CD4-positive, alpha-beta T cell (primary cell): ENCODE measurements at regions not wholly inside any gene's neighbourhood (a gene's known extent, or its start where the extent isn't known, plus 50 kb on each side); places are given as distances from the start of the nearest gene placed in this dataset.

ENCODE experiments used
- ATAC-seq: fragments of 200-7000 bp; cut with Tn5 transposase; one replicate; pipeline ENCODE4 v1.10.0; 2022; ENCODE audit warnings: mild to moderate bottlenecking; ENCODE audit not compliant: poor library complexity
- CTCF ChIA-PET: fragments of 350-600 bp; sonication (Branson Sonifier 250); formaldehyde crosslinking; loops from one replicate; lab custom pipeline; 2021; ENCODE audit warnings: antibody characterized with exemption, inconsistent platforms; lab: Charles Lee
- POLR2A ChIA-PET: fragments of 350-600 bp; sonication (Branson Sonifier 250); formaldehyde crosslinking; loops from one replicate; lab custom pipeline; 2021; ENCODE audit warnings: antibody characterized with exemption, inconsistent platforms; lab: Charles Lee
- DNase-seq, 14 experiments: peaks; one replicate each; pipeline ENCODE4 v3.0.0-alpha.2; 2013 to 2020; ENCODE audit warnings: mixed read lengths in 2 of 14
- H3K27ac ChIP-seq, 2 donors: one replicate each; pipeline versions ENCODE4 v1.5.1 to v1.7.0; 2013; ENCODE audit warnings: low read length in 2 of 2, low read depth in 1 of 2, mild to moderate bottlenecking in 1 of 2
- H3K27me3 ChIP-seq, 2 experiments: 1 replicate in 1 of 2; 2 replicates in 1 of 2; pipeline versions ENCODE4 v1.6.1 to v1.7.0; 2013; ENCODE audit warnings: low read length in 2 of 2, control low read depth in 1 of 2, mild to moderate bottlenecking in 1 of 2, moderate library complexity in 1 of 2; ENCODE audit not compliant: insufficient read depth in 2 of 2, control insufficient read depth in 1 of 2
- H3K36me3 ChIP-seq: one replicate; pipeline ENCODE4 v1.6.1; 2013; ENCODE audit warnings: low read length, control low read depth; ENCODE audit not compliant: insufficient read depth
- H3K4me1 ChIP-seq: one replicate; pipeline ENCODE4 v1.6.1; 2013; ENCODE audit warnings: low read length, control low read depth; ENCODE audit not compliant: insufficient read depth
- H3K4me3 ChIP-seq: one replicate; pipeline ENCODE4 v1.5.1; 2013; ENCODE audit warnings: mild to moderate bottlenecking, low read length, moderate library complexity
- H3K9me3 ChIP-seq, 2 experiments: 1 replicate in 1 of 2; 2 replicates in 1 of 2; pipeline versions ENCODE4 v1.6.1 to v1.7.0; 2013; ENCODE audit warnings: low read length in 2 of 2, mild to moderate bottlenecking in 2 of 2, control low read depth in 1 of 2, moderate library complexity in 1 of 2; ENCODE audit not compliant: control insufficient read depth in 1 of 2, insufficient read depth in 1 of 2
- H3K27ac Mint-ChIP-seq: one replicate; pipeline ENCODE4 v1.8.0; 2020; ENCODE audit warnings: mixed read lengths
- H3K27me3 Mint-ChIP-seq: one replicate; pipeline ENCODE4 v1.8.0; 2021; ENCODE audit warnings: mixed read lengths
- H3K36me3 Mint-ChIP-seq: one replicate; pipeline ENCODE4 v1.8.0; 2021; ENCODE audit warnings: low read depth, mixed read lengths
- H3K4me1 Mint-ChIP-seq: one replicate; pipeline ENCODE4 v1.8.0; 2021; ENCODE audit warnings: low read depth, mixed read lengths
- H3K4me3 Mint-ChIP-seq: one replicate; pipeline ENCODE4 v1.8.0; 2020; ENCODE audit warnings: mild to moderate bottlenecking, mixed read lengths
- H3K9me3 Mint-ChIP-seq: one replicate; pipeline ENCODE4 v1.8.0; 2020; ENCODE audit warnings: mixed read lengths
- intact Hi-C, 2 experiments: fragments of 100-400 bp; cut with DNase I in 1 of 2; cut with micrococcal nuclease in 1 of 2; formaldehyde crosslinking; loops; one replicate each; pipeline versions ENCODE4 v1.15.1 to v1.9.0; 2023 to 2025; cut with DNase I, micrococcal nuclease
- TF ChIP-seq, protein P1 (sequence below): fragments of 200-600 bp; IDR thresholded peaks from one replicate; pipeline ENCODE4 v1.8.0; 2022; ENCODE audit warnings: antibody characterized with exemption, mild to moderate bottlenecking

DNA sequence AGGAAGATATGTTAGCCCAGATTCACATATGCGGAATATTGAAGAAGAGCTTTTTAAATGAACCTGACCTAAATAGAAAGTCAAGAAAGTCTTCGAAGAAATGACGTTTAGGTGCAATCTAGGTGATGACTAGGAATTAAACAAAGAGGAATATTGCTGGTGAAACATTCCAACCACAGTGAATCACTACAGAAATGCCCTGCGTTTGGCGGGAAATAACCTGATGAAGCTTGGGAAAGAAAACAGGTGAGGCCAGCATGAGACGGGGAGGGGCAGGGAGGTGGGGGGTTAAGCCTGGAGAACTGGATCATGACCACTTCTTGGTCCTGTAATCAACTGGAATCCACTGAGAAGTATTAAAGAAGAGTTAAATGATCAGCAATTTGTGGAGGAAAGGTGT, 299.4 kb upstream of the VSTM2A start:
- no peak overlapping the region for H3K27ac Mint-ChIP-seq
- peaks cover 23% of the 10 kb centered on the region for H3K9me3 Mint-ChIP-seq
- intact Hi-C loops, result loop anchor here (10.0 kb wide), 2 partner anchors 82 to 92 kb away; no protein-coding TSS in a partner anchor
- Histone ChIP-seq H3K4me3 (no peak overlapping the region), H3K36me3 (no peaks in the 10 kb centered on the region), H3K27ac (no peak overlapping the region), H3K4me1 (no peaks in the 10 kb centered on the region), H3K27me3 (no peaks in the 10 kb centered on the region), H3K9me3 (peaks cover 5% of the 10 kb centered on the region in 2 experiments)
- no peak overlapping the region for H3K4me3 Mint-ChIP-seq
- no peaks in the 10 kb centered on the region for H3K36me3 Mint-ChIP-seq
- POLR2A ChIA-PET, result no interaction called here
- no peaks in the 10 kb centered on the region for H3K4me1 Mint-ChIP-seq
- no peaks in the 10 kb centered on the region for H3K27me3 Mint-ChIP-seq
- CTCF ChIA-PET, result no interaction called here
- no peak for ATAC-seq
- TF ChIP-seq, protein P1, sequence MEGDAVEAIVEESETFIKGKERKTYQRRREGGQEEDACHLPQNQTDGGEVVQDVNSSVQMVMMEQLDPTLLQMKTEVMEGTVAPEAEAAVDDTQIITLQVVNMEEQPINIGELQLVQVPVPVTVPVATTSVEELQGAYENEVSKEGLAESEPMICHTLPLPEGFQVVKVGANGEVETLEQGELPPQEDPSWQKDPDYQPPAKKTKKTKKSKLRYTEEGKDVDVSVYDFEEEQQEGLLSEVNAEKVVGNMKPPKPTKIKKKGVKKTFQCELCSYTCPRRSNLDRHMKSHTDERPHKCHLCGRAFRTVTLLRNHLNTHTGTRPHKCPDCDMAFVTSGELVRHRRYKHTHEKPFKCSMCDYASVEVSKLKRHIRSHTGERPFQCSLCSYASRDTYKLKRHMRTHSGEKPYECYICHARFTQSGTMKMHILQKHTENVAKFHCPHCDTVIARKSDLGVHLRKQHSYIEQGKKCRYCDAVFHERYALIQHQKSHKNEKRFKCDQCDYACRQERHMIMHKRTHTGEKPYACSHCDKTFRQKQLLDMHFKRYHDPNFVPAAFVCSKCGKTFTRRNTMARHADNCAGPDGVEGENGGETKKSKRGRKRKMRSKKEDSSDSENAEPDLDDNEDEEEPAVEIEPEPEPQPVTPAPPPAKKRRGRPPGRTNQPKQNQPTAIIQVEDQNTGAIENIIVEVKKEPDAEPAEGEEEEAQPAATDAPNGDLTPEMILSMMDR, result no peak
- no peak for DNase-seq

DNA sequence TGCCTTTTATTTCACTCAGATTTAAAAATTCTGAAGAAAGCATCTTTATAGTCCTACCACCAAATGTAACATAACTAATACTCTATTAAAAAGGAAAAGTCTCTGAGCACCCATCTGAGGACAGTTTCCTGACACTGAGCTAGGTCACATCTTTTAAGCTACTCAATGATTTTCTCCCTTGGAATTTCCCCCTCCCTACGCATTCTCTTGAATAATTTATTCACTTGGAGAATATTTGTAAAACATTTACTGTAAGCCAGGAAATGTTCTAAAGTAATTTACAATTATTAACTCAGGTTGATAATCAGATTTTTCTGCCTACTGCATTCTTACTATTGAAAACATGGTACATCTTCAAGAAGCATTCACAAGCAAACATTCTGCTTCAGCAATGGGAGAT, 297.2 kb upstream of the VSTM2A start:
- no peak for ATAC-seq

DNA sequence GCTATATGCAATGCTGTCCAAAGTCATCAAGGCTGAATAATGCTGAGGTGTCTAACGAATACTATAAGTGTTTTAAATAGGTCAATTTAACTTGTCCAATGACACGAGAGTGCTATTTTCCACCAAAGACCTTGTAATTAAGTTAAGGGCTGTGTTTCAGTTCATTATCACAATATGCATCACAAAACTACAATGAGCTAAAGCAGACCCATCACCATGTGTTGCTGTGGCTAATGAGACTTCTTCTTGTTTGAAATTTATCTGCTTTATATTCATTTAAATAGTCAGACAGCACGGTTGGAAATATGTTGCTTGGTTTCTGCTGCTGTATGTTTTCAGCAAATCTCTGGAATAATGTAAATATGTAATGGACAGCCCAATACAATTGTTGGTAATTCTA, 292.5 kb upstream of the VSTM2A start:
- intact Hi-C loops, result loop anchor here (10.0 kb wide), 2 partner anchors 75 to 85 kb away; no protein-coding TSS in a partner anchor
- ChIA-PET CTCF (no interaction called here), POLR2A (no interaction called here)
- Histone ChIP-seq H3K4me1 (no peaks in the 10 kb centered on the region), H3K36me3 (no peaks in the 10 kb centered on the region), H3K4me3 (no peak overlapping the region), H3K9me3 (peaks cover 0 to 3% of the 10 kb centered on the region in 2 experiments), H3K27me3 (no peaks in the 10 kb centered on the region), H3K27ac (no peak overlapping the region)
- H3K27me3 Mint-ChIP-seq, result no peaks in the 10 kb centered on the region
- no peak overlapping the region for H3K4me3 Mint-ChIP-seq
- ATAC-seq (no peak), DNase-seq (no peak)
- no peak overlapping the region for H3K27ac Mint-ChIP-seq
- TF ChIP-seq, protein P1, result no peak
- peaks cover 15% of the 10 kb centered on the region for H3K9me3 Mint-ChIP-seq
- no peaks in the 10 kb centered on the region for H3K36me3 Mint-ChIP-seq
- no peaks in the 10 kb centered on the region for H3K4me1 Mint-ChIP-seq

More for the DNA sequence above, 297.2 kb upstream of the VSTM2A start:
- Mint-ChIP-seq H3K4me3 (no peak overlapping the region), H3K9me3 (peaks cover 20% of the 10 kb centered on the region), H3K27me3 (no peaks in the 10 kb centered on the region), H3K4me1 (no peaks in the 10 kb centered on the region), H3K36me3 (no peaks in the 10 kb centered on the region), H3K27ac (no peak overlapping the region)
- intact Hi-C loops, result loop anchor here (10.0 kb wide), 2 partner anchors 80 to 90 kb away; no protein-coding TSS in a partner anchor
- TF ChIP-seq, protein P1, result no peak
- ChIA-PET POLR2A (no interaction called here), CTCF (no interaction called here)
- DNase-seq, result no peak
- no peaks in the 10 kb centered on the region for H3K4me1 ChIP-seq
- no peaks in the 10 kb centered on the region for H3K36me3 ChIP-seq
- no peak overlapping the region for H3K27ac ChIP-seq
- no peak overlapping the region for H3K4me3 ChIP-seq
- H3K9me3 ChIP-seq, result peaks cover 3 to 4% of the 10 kb centered on the region in 2 experiments
- no peaks in the 10 kb centered on the region for H3K27me3 ChIP-seq
